Activated CD8-positive, alpha-beta memory T cell treated with anti-CD3 and anti-CD28 coated beads, Interleukin-2, amount 50 U/mL, for 4 hours (primary cell): ENCODE measurements at regions not wholly inside any gene's neighbourhood (a gene's known extent, or its start where the extent isn't known, plus 50 kb on each side); places are given as distances from the start of the nearest gene placed in this dataset.

Source experiments
- DNase-seq: peaks from one replicate; pipeline ENCODE4 v3.0.0-alpha.2; 2020

GRCh38 chr5:135246923-135247795, 151.9 kb downstream of the MACROH2A1 start:
- no peak for DNase-seq

DNA sequence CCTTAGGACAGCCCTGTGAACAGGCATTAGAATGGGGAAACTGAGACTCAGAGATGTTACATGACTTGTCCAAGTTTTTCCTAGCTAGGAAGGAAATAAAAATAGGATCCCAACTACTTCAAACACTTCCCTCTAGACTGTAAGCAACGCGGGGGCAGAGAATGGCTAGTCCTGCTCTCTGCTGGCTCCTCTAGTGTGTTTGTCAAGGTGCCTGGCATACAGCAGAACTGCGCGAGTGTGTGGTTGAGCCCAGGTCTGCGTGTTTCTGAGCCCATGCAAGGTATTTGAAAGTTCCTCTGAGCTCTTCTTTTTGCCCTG, 152.5 kb downstream of the MACROH2A1 start:
- DNase-seq, result no peak

- no peak for DNase-seq
These were observed 153.2 kb downstream of the MACROH2A1 start for GRCh38 chr5:135245521-135246499.

- no peak for DNase-seq
These were observed 154.4 kb downstream of the MACROH2A1 start for GRCh38 chr5:135244620-135245021.

GRCh38 chr5:135243556-135244285, 155.3 kb downstream of the MACROH2A1 start:
- DNase-seq, result no peak

DNA sequence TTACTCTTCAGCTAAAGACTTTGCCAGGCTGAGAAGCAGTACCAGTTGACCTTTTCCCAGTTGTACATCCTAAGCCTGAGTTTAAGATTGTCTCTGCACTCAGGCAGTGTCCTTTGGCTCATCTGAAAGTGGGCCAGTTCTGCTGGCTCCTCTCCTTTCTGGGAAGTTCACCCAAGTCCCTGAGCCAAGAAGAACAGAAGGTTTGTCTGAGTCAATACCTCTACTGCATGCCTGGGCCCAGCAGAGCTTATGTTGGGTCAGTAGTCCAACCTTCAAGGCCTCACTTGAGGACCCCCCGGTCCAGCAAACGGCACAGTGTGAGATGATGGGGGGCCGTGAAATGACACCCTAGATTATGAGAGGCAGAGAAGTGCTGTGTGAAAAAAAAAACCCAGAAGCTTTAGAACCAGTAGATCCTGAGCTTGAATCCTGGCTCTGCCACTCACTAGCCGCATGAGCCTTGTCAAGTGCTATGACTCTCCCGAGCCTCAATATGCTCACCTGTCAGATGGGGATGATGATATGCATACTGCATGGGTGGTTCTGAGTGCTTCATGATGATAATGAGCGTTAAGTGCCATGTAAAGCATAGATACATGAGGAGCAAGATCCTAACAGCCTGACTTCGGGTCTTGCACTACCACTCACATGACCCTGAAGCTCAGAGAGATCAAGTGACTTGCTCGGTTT, 156.0 kb downstream of the MACROH2A1 start:
- no peak for DNase-seq

- DNase-seq, result no peak
These were observed 156.8 kb downstream of the MACROH2A1 start for GRCh38 chr5:135242021-135242865.

DNA sequence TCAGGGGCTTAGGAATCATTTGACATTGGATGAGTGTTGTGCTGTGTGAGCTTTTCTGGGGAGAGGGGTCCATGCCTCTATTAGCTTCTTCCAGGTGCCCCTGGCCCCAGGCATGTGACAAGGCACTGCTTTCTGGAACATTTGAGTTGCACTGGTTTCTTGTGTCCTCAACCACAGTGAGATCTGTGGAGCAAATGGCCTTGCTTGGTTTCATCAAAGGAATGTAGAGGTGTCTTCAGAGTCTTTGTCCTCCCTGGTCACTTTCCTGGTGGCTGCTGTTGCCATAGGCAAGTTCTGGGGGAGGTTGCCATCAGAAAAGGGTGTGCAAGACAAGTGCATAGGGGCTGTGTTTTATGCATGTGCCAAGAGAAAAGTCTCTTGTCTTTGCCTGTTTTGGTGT, 157.5 kb downstream of the MACROH2A1 start:
- no peak for DNase-seq

DNA sequence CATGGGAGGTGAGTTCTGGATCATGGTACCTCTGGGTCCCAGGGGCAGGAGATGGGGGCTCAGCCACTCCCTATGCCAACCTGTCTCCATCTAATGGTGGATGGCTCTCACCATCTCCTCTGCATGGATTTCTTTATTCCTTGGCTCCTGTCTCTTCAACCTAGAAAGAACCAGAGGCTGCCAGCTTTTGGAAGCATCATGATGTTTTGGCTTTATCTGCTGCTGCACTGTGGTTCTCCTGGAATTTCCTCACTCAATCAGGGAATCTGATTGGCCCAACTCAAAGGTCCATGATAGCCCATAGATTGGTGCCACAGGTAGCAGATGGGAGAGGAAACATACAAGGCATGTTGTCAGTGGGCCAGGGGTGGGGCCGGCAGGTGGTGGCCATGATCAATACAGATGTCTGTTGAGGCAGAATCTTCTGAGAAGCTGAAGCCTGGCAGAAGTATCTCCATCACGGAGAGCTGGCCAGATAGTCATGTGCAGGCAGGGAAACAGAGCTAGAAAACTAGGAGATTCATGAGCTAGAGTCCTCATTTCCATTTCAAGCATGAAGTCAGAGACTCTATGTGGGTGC, 158.2 kb downstream of the MACROH2A1 start:
- DNase-seq, result no peak

- DNase-seq, result no peak
These were observed 158.8 kb downstream of the MACROH2A1 start for GRCh38 chr5:135240283-135240633.

GRCh38 chr5:135239453-135240282, 159.4 kb downstream of the MACROH2A1 start:
- DNase-seq, result no peak

- DNase-seq, result no peak
These were observed 160.2 kb downstream of the MACROH2A1 start for GRCh38 chr5:135238622-135239452.

DNA sequence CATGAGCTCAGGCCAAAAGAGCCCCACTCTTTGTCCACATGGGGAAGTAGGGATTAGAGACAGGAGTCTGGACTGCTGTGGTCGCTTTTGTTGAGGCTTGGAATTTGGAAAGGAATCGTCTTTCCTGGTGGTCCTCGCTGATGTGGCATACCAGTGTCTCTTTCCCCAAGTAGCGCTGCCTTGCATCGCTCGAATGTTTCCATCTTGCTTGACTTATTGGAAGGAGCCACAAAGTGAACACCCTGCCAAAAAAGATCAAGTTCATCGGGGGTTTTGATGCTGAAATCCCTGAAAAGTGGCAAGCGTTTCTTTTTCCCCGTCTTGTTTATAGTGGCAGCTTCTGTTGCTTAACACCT, 161.3 kb downstream of the MACROH2A1 start:
- DNase-seq, result no peak

DNA sequence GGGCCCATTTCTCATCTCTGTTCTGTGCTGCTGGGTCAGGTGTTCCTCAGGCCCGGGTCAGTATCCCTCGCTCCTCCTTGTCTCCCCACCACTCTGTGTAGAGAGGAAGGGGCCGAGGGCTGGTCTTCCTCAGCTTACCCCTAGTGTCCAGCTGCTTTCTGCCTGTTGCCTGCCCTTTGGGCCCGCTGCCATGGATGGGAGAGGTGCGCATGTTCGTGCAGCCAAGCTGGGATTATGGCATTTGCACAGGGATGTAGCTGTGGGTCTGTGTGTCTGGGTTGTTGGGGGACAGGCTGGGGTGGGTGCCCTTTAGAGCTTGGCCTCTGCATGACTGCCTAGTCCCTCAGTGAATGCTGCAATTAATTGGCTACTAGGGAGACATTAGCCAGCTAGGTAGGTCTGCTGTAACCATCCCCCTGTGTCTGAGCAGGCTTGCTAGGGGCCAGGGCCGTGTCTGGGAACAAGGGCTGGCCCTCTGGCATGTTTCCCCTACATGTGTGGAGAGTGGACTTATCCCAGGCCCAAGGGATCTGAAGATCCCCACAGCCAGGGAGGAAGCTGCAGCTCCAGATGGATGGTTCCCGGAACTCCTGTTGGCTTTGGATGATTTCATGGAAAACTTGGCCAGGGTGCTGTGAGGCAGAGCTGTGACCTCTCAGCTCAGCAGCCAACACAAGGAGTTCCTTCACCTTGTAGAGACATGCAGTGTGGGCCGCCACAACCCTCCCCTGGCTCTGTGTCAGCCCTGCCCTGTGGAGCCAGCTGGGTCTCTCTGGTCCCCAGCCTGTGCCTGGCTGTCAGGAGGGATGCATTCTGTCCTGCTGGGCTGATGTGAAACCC, 161.9 kb downstream of the MACROH2A1 start:
- DNase-seq, result no peak

DNA sequence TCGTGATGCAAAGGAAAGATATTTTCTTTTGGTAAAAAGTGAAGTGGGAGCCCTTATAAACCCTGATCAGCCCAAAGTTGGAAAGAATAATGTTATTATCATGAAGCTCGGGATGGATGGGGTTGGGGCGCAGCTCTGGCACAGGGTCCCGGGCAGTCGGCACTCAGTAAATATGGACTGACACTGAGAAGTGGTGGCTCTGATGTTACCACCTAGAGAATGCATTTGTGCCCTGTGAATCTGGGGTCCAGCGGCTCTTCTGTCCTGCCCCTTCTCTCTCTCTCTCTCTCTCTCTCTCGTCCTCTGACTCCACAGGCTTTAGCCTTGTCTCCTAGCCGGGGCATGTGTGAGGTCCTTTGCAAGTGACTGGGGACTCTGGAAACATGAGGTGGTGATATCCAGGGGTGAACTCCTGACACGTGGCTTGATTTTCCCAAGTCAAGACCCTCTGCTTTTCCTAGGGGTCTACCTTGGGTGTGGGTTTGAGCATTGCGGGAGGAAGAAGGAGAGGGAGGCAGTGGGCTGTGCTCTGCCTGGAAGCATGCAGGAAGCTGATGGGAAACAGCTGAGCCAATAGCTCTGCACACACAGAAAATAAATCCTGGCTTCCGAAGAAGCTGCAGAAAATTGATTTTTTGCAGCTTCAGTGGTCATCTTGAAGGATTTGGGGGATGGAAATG, 162.7 kb downstream of the MACROH2A1 start:
- DNase-seq, result no peak

GRCh38 chr5:135235551-135236227, 163.3 kb downstream of the MACROH2A1 start:
- DNase-seq, result no peak

DNA sequence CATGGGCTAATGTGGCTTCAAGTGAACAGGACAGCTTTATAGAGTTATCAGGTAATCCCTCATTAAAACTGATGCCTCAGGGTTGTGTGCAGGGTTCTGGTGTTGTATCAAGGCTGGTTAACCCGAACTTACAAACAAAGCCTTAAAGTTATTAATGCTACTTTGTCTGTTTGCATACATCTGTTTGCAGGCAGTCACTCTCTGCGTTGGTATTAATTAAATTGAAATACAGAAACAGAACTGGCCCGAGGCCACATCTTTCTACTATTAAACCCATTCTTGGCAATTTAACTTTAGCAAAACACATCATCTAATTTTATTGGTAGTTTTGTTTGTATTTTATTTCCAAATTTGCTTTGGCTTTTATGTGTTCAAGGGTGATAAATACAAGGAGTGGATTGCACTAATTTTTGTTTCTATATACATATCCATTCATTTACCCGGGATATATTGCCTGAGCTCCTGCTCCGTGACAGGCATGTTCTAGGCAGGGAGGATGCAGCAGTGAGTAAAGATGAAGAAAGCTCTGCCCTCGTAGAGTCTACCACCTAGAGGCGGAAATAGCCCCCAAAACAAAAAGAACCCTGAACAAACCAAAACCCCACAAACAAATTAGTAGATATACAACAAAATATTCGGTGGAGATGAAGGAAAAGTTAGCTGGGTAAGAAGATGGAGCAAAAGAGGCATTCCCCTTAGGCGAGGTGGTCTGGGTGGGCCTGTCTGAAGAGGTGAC, 164.2 kb downstream of the MACROH2A1 start:
- DNase-seq, result no peak
